ENCODE measurements at regions not wholly inside any gene's neighbourhood (a gene's known extent, or its start where the extent isn't known, plus 50 kb on each side); places are given as distances from the start of the nearest gene placed in this dataset.

DNA sequence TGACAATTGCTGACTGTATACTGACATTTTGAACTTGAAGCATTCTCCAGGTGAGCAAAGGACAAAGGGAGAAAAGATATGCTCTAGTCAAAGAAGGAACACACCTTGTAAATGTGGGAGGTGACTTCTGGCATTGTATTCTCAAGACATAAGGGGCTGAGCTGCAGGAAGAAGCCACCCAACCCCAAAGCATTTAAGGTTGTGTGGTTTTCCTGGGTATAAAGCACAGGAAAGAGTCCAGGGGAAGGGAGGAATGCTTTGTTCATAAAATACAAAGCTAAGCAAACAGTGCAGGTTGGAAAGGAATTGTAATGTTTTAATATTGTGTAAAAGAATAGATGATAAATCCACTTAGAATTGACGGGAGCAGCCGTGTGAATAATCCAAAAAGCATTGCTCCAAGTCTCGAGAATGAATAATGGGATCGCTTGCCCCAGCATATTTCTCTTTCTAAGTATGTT, 102.4 kb upstream of the LRIG1 start:
- TF ChIP-seq, protein P1, sequence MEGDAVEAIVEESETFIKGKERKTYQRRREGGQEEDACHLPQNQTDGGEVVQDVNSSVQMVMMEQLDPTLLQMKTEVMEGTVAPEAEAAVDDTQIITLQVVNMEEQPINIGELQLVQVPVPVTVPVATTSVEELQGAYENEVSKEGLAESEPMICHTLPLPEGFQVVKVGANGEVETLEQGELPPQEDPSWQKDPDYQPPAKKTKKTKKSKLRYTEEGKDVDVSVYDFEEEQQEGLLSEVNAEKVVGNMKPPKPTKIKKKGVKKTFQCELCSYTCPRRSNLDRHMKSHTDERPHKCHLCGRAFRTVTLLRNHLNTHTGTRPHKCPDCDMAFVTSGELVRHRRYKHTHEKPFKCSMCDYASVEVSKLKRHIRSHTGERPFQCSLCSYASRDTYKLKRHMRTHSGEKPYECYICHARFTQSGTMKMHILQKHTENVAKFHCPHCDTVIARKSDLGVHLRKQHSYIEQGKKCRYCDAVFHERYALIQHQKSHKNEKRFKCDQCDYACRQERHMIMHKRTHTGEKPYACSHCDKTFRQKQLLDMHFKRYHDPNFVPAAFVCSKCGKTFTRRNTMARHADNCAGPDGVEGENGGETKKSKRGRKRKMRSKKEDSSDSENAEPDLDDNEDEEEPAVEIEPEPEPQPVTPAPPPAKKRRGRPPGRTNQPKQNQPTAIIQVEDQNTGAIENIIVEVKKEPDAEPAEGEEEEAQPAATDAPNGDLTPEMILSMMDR (IDR thresholded peaks at IDR 0.05) = no peak
- TF ChIP-seq EP300 (IDR thresholded peaks at IDR 0.05) (no peak), POLR2A (IDR thresholded peaks at IDR 0.05) (no peak)

All from ovary (tissue), 3 donors.